MM.1S (cell line): ENCODE measurements at regions not wholly inside any gene's neighbourhood (a gene's known extent, or its start where the extent isn't known, plus 50 kb on each side); places are given as distances from the start of the nearest gene placed in this dataset.

Experiments used
- DNase-seq: peaks from one replicate; pipeline ENCODE4 v3.0.0-alpha.2; 2015
- H2AFZ ChIP-seq: fragments of 300-600 bp; sonication (generic); 2 replicates; pipeline ENCODE4 v1.6.0; 2016; ENCODE audit warnings: antibody characterized with exemption, low read length
- H3F3A ChIP-seq: fragments of 300-600 bp; sonication (generic); 2 replicates; pipeline ENCODE4 v1.6.1; 2016; ENCODE audit warnings: mild to moderate bottlenecking, antibody characterized with exemption, low read length, moderate library complexity, mixed read lengths; ENCODE audit not compliant: insufficient read depth
- H3K27ac ChIP-seq: fragments of 300-600 bp; sonication (generic); 2 replicates; pipeline ENCODE4 v1.5.1; 2016; ENCODE audit warnings: mild to moderate bottlenecking, low read length
- H3K27me3 ChIP-seq: fragments of 300-600 bp; sonication (generic); replicated peaks from 2 replicates; pipeline ENCODE4 v1.6.0; 2016; ENCODE audit warnings: low read length; ENCODE audit not compliant: insufficient read depth
- H3K36me3 ChIP-seq: fragments of 300-600 bp; sonication (generic); replicated peaks from 2 replicates; pipeline ENCODE4 v1.6.1; 2016; ENCODE audit warnings: mild to moderate bottlenecking, low read length, mixed read lengths; ENCODE audit not compliant: insufficient read depth
- H3K4me1 ChIP-seq: fragments of 300-600 bp; sonication (generic); 2 replicates; pipeline ENCODE4 v1.6.1; 2016; ENCODE audit warnings: low read length, mixed read lengths
- H3K4me2 ChIP-seq: fragments of 300-600 bp; sonication (generic); 2 replicates; pipeline ENCODE4 v1.6.0; 2016; ENCODE audit warnings: low read depth, low read length
- H3K4me3 ChIP-seq: fragments of 300-600 bp; sonication (generic); 2 replicates; pipeline ENCODE4 v1.5.1; 2016; ENCODE audit warnings: low read length, mixed read lengths
- H3K79me2 ChIP-seq: fragments of 300-600 bp; sonication (generic); 2 replicates; pipeline ENCODE4 v1.6.1; 2016; ENCODE audit warnings: mixed run types, low read length, mixed read lengths
- H3K9ac ChIP-seq: fragments of 300-600 bp; sonication (generic); 2 replicates; pipeline ENCODE4 v1.6.1; 2016; ENCODE audit warnings: low read length, mixed read lengths
- H3K9me2 ChIP-seq: fragments of 300-600 bp; sonication (generic); replicated peaks from 2 replicates; pipeline ENCODE4 v1.6.1; 2016; ENCODE audit warnings: mild to moderate bottlenecking, low read length, mixed read lengths; ENCODE audit not compliant: insufficient read depth
- H3K9me3 ChIP-seq: fragments of 300-600 bp; sonication (generic); replicated peaks from 2 replicates; pipeline ENCODE4 v1.6.1; 2016; ENCODE audit warnings: mild to moderate bottlenecking, low read length, mixed read lengths; ENCODE audit not compliant: insufficient read depth
- H4K20me1 ChIP-seq: fragments of 300-600 bp; sonication (generic); 2 replicates; pipeline ENCODE4 v1.6.1; 2016; ENCODE audit warnings: mild to moderate bottlenecking, low read length, moderate library complexity, mixed read lengths; ENCODE audit not compliant: insufficient read depth
- CTCF ChIP-seq: fragments of 300-600 bp; sonication (generic); IDR thresholded peaks from 2 replicates; pipeline ENCODE4 v1.5.1; 2016; ENCODE audit warnings: antibody characterized with exemption, low read length, mixed read lengths
- EZH2 ChIP-seq: fragments of 300-600 bp; sonication (generic); optimal IDR thresholded peaks from 2 replicates; pipeline ENCODE3; 2017; ENCODE audit warnings: low read depth, mild to moderate bottlenecking, antibody characterized with exemption, low read length, mixed read lengths
- EZH2phosphoT487 ChIP-seq: fragments of 300-600 bp; sonication (generic); IDR thresholded peaks from 2 replicates; pipeline ENCODE4 v1.6.1; 2018; ENCODE audit warnings: antibody characterized with exemption, low read length

GRCh38 chr6:56363796-56364430 lies 116.5 kb upstream of the COL21A1 start:
- Histone ChIP-seq H3K9me3 (no peaks in the 10 kb centered on the region), H3K27ac (no peak overlapping the region), H4K20me1 (no peaks in the 10 kb centered on the region), H3K27me3 (no peaks in the 10 kb centered on the region), H3K9ac (no peak overlapping the region), H2AFZ (no peak overlapping the region), H3K4me2 (no peak overlapping the region), H3K4me1 (no peaks in the 10 kb centered on the region), H3K9me2 (no peaks in the 10 kb centered on the region), H3K79me2 (no peaks in the 10 kb centered on the region), H3F3A (no peaks in the 10 kb centered on the region), H3K4me3 (no peak overlapping the region), H3K36me3 (no peaks in the 10 kb centered on the region)
- DNase-seq: no peak
- TF ChIP-seq CTCF (no peak), EZH2phosphoT487 (no peak), EZH2 (no peak)

- no peak overlapping the region for H3K4me3 ChIP-seq
- peaks cover 13% of the 10 kb centered on the region for H3F3A ChIP-seq
- H3K9me2 ChIP-seq: no peaks in the 10 kb centered on the region
- no peak overlapping the region for H3K4me2 ChIP-seq
- H3K36me3 ChIP-seq: no peaks in the 10 kb centered on the region
- H3K9ac ChIP-seq: no peak overlapping the region
- peaks cover 15% of the 10 kb centered on the region for H3K4me1 ChIP-seq
- H3K9me3 ChIP-seq: no peaks in the 10 kb centered on the region
- H3K27me3 ChIP-seq: no peaks in the 10 kb centered on the region
- DNase-seq: no peak
- no peaks in the 10 kb centered on the region for H3K79me2 ChIP-seq
- no peak overlapping the region for H2AFZ ChIP-seq
- TF ChIP-seq EZH2phosphoT487: no peak
- TF ChIP-seq CTCF: no peak
- no peak for TF ChIP-seq EZH2
- H3K27ac ChIP-seq: no peak overlapping the region
- no peaks in the 10 kb centered on the region for H4K20me1 ChIP-seq
These were observed 114.4 kb upstream of the COL21A1 start for GRCh38 chr6:56361812-56362211.

- DNase-seq: peak; percentile 55
These were observed 112.0 kb upstream of the COL21A1 start for GRCh38 chr6:56359201-56359899.

More at GRCh38 chr6:56359201-56359899, 112.0 kb upstream of the COL21A1 start:
- H3K4me2 ChIP-seq: no peak overlapping the region
- no peak overlapping the region for H3K27ac ChIP-seq
- H3K4me3 ChIP-seq: no peak overlapping the region
- H3K9me3 ChIP-seq: no peaks in the 10 kb centered on the region
- TF ChIP-seq EZH2phosphoT487: no peak
- peak; percentile 71 for TF ChIP-seq CTCF
- TF ChIP-seq EZH2: no peak
- peaks cover 13% of the 10 kb centered on the region for H3F3A ChIP-seq
- H4K20me1 ChIP-seq: no peaks in the 10 kb centered on the region
- no peaks in the 10 kb centered on the region for H3K27me3 ChIP-seq
- H3K79me2 ChIP-seq: no peaks in the 10 kb centered on the region
- H2AFZ ChIP-seq: no peak overlapping the region
- H3K36me3 ChIP-seq: no peaks in the 10 kb centered on the region
- peaks cover 15% of the 10 kb centered on the region for H3K4me1 ChIP-seq
- H3K9me2 ChIP-seq: no peaks in the 10 kb centered on the region
- no peak overlapping the region for H3K9ac ChIP-seq
